Endothelial cell of umbilical vein (primary cell): ENCODE measurements at regions not wholly inside any gene's neighbourhood (a gene's known extent, or its start where the extent isn't known, plus 50 kb on each side); places are given as distances from the start of the nearest gene placed in this dataset.

ENCODE experiments used
- BruUV-seq: library from RNA; stranded (reverse); fragments of 400-500 nt; replicated peaks from 2 replicates; lab custom pipeline; 2021; lab: Mats Ljungman, UMichigan
- CTCF ChIA-PET: fragments of 300-600, 350-600 bp; sonication (Branson Sonifier 250); formaldehyde crosslinking; loops from one replicate; lab custom pipeline; 2021; ENCODE audit warnings: antibody characterized with exemption, inconsistent platforms; lab: Charles Lee
- POLR2A ChIA-PET: fragments of 300-600, 350-600 bp; sonication (Branson Sonifier 250); formaldehyde crosslinking; loops from one replicate; lab custom pipeline; 2021; ENCODE audit warnings: antibody characterized with exemption, inconsistent platforms; lab: Charles Lee
- DNase-seq: peaks from one replicate; pipeline ENCODE4 v3.0.0-alpha.2; 2011; ENCODE audit warnings: low read depth, low spot score
- FAIRE-seq: peaks from 2 replicates; lab custom pipeline; 2011; peaks lifted over from hg19 to GRCh38; lab: Jason Lieb, UNC
- H2AFZ ChIP-seq: 2 replicates; pipeline ENCODE4 v1.6.0; 2012; ENCODE audit warnings: low read depth, low read length, control low read depth, inconsistent platforms
- H3K27ac ChIP-seq: 2 replicates; pipeline ENCODE4 v1.5.1; 2011; ENCODE audit warnings: low read depth, mild to moderate bottlenecking, control low read depth, low read length, moderate library complexity; ENCODE audit not compliant: insufficient read depth
- H3K27me3 ChIP-seq, 2 experiments: 2 replicates each; pipeline versions ENCODE4 v1.6.0 to v1.6.1; 2011; ENCODE audit warnings: low read length in 2 of 2, mixed read lengths in 1 of 2; ENCODE audit not compliant: control insufficient read depth in 2 of 2, insufficient read depth in 2 of 2
- H3K36me3 ChIP-seq, 2 experiments: 2 replicates in 1 of 2; 3 replicates in 1 of 2; pipeline ENCODE4 v1.5.1; 2011; ENCODE audit warnings: low read length in 2 of 2, mild to moderate bottlenecking in 1 of 2, moderate library complexity in 1 of 2; ENCODE audit not compliant: control insufficient read depth in 2 of 2, insufficient read depth in 2 of 2; ENCODE audit errors: extremely low read depth in 1 of 2
- H3K4me1 ChIP-seq: 3 replicates; pipeline ENCODE4 v1.5.1; 2011; ENCODE audit warnings: mild to moderate bottlenecking, low read length; ENCODE audit not compliant: control insufficient read depth, insufficient read depth; ENCODE audit errors: extremely low read depth
- H3K4me2 ChIP-seq: 2 replicates; pipeline ENCODE4 v1.6.1; 2011; ENCODE audit warnings: low read length, control low read depth, mixed read lengths; ENCODE audit not compliant: insufficient read depth
- H3K4me3 ChIP-seq, 3 experiments: fragments of 200-600 bp in 1 of 3; sonication (generic), shearing (Covaris generic) in 1 of 3; replicated peaks in 1 of 3; 2 replicates each; pipeline ENCODE4 v1.5.1; 2011 to 2016; ENCODE audit warnings: control low read depth in 3 of 3, low read length in 3 of 3, mild to moderate bottlenecking in 2 of 3, inconsistent platforms in 1 of 3, low read depth in 1 of 3, moderate library complexity in 1 of 3; ENCODE audit not compliant: insufficient read depth in 1 of 3
- H3K79me2 ChIP-seq: 2 replicates; pipeline ENCODE4 v1.6.0; 2012; ENCODE audit warnings: low read length, inconsistent platforms; ENCODE audit not compliant: control insufficient read depth, insufficient read depth
- H3K9ac ChIP-seq: replicated peaks from 2 replicates; pipeline ENCODE3; 2011; ENCODE audit warnings: low read length, control low read depth; ENCODE audit not compliant: insufficient read depth; ENCODE audit errors: extremely low read depth
- H3K9me1 ChIP-seq: replicated peaks from 3 replicates; pipeline ENCODE4 v1.6.0; 2011; ENCODE audit warnings: mild to moderate bottlenecking, low read length; ENCODE audit not compliant: control insufficient read depth, insufficient read depth; ENCODE audit errors: extremely low read depth
- H3K9me3 ChIP-seq: replicated peaks from 2 replicates; pipeline ENCODE4 v1.5.1; 2012; ENCODE audit warnings: low read length, inconsistent platforms; ENCODE audit not compliant: control insufficient read depth, insufficient read depth
- H4K20me1 ChIP-seq: replicated peaks from 2 replicates; pipeline ENCODE3; 2011; ENCODE audit warnings: mild to moderate bottlenecking, low read length; ENCODE audit not compliant: control insufficient read depth, insufficient read depth; ENCODE audit errors: extremely low read depth
- EZH2 ChIP-seq: IDR thresholded peaks from 2 replicates; pipeline ENCODE4 v1.6.1; 2012; ENCODE audit warnings: borderline replicate concordance, low read depth, mild to moderate bottlenecking, moderate library complexity, low read length, inconsistent platforms; ENCODE audit not compliant: severe bottlenecking
- FOS ChIP-seq: IDR thresholded peaks from 2 replicates; pipeline ENCODE4 v1.6.1; 2011; ENCODE audit warnings: mild to moderate bottlenecking, low read length, moderate library complexity, borderline replicate concordance; ENCODE audit not compliant: insufficient read depth
- GATA2 ChIP-seq: IDR thresholded peaks from 2 replicates; pipeline ENCODE4 v1.7.0; 2011; ENCODE audit warnings: low read depth, mild to moderate bottlenecking, moderate library complexity, mixed read lengths, low read length; ENCODE audit not compliant: insufficient read length, insufficient read depth
- MAX ChIP-seq: IDR thresholded peaks from 2 replicates; pipeline ENCODE4 v1.6.1; 2011; ENCODE audit not compliant: insufficient read depth, insufficient read length
- MYC ChIP-seq: IDR thresholded peaks from one replicate; pipeline ENCODE4 v1.6.1; 2011; ENCODE audit warnings: mild to moderate bottlenecking, low read depth, low read length
- dilution Hi-C: fragments of 300-500 bp; cut with MboI; formaldehyde crosslinking; loops from one replicate; pipeline ENCODE4 v1.15.0; 2019; ENCODE audit warnings: low sequenced_read_pairs; ENCODE audit not compliant: extremely low pct_ligation_motif_present
- intact Hi-C: fragments of 100-400 bp; cut with micrococcal nuclease; formaldehyde crosslinking; loops from one replicate; pipeline ENCODE4 v1.10.0; 2022
- TF ChIP-seq, protein P1 (sequence below), 2 donors: IDR thresholded peaks; 1 replicate in 1 of 2; 2 replicates in 1 of 2; pipeline ENCODE4 v1.5.1; 2011; ENCODE audit warnings: low read length in 2 of 2, mild to moderate bottlenecking in 2 of 2, moderate library complexity in 2 of 2, control low read depth in 1 of 2, inconsistent platforms in 1 of 2, low read depth in 1 of 2; ENCODE audit not compliant: insufficient read depth in 1 of 2; ENCODE audit errors: extremely low read depth in 1 of 2

GRCh38 chr1:67894981-67895735 is 61.9 kb upstream of the GNG12 start:
- Histone ChIP-seq H3K36me3 (no peaks in the 10 kb centered on the region), H3K4me3 (no peak overlapping the region), H3K9ac (no peak overlapping the region), H3K9me3 (no peaks in the 10 kb centered on the region), H3K27me3 (no peaks in the 10 kb centered on the region), H2AFZ (no peak overlapping the region), H3K4me2 (no peak overlapping the region), H4K20me1 (no peaks in the 10 kb centered on the region), H3K9me1 (no peaks in the 10 kb centered on the region), H3K27ac (no peak overlapping the region), H3K4me1 (peaks cover 37% of the 10 kb centered on the region), H3K79me2 (no peaks in the 10 kb centered on the region)
- FAIRE-seq (no peak), DNase-seq (no peak)
- no TSS peak for BruUV-seq
- no peak for TF ChIP-seq GATA2
- intact Hi-C loops (loop anchor here (5.0 to 10.0 kb wide), 3 partner anchors 128 to 600 kb away; partner anchors contain the start of gene DEPDC1), dilution Hi-C loops (no loop called here)
- ChIA-PET POLR2A (no interaction called here), CTCF (interaction anchor here (3.4 kb wide), 1 partner anchor 12 kb away, joined by 17 read pairs; no protein-coding TSS in a partner anchor)

- POLR2A ChIA-PET: no interaction called here
- Histone ChIP-seq H2AFZ (no peak overlapping the region), H4K20me1 (no peaks in the 10 kb centered on the region), H3K9me3 (no peaks in the 10 kb centered on the region), H3K9ac (no peak overlapping the region), H3K79me2 (no peaks in the 10 kb centered on the region), H3K4me2 (no peak overlapping the region), H3K4me1 (peaks cover 46% of the 10 kb centered on the region), H3K36me3 (no peaks in the 10 kb centered on the region), H3K27ac (no peak overlapping the region), H3K4me3 (no peak overlapping the region), H3K9me1 (no peaks in the 10 kb centered on the region), H3K27me3 (no peaks in the 10 kb centered on the region)
- TF ChIP-seq EZH2 (no peak), MYC (no peak), FOS (no peak), MAX (no peak), GATA2 (no peak)
- TF ChIP-seq, protein P1, sequence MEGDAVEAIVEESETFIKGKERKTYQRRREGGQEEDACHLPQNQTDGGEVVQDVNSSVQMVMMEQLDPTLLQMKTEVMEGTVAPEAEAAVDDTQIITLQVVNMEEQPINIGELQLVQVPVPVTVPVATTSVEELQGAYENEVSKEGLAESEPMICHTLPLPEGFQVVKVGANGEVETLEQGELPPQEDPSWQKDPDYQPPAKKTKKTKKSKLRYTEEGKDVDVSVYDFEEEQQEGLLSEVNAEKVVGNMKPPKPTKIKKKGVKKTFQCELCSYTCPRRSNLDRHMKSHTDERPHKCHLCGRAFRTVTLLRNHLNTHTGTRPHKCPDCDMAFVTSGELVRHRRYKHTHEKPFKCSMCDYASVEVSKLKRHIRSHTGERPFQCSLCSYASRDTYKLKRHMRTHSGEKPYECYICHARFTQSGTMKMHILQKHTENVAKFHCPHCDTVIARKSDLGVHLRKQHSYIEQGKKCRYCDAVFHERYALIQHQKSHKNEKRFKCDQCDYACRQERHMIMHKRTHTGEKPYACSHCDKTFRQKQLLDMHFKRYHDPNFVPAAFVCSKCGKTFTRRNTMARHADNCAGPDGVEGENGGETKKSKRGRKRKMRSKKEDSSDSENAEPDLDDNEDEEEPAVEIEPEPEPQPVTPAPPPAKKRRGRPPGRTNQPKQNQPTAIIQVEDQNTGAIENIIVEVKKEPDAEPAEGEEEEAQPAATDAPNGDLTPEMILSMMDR (IDR thresholded peaks at IDR 0.05; ENCODE audit: extremely low read depth in 1 of 2, insufficient read depth in 1 of 2, low read depth in 1 of 2, low read length in 2 of 2): no peak
- BruUV-seq: no TSS peak
- CTCF ChIA-PET: no interaction called here
- dilution Hi-C loops (no loop called here), intact Hi-C loops (loop anchor here (10.0 kb wide), 2 partner anchors 282 to 602 kb away; partner anchors contain the start of gene DEPDC1)
- DNase-seq (no peak), FAIRE-seq (no peak)
Measured at GRCh38 chr1:67893126-67893495, 59.8 kb upstream of the GNG12 start.
